ENCODE measurements at regions not wholly inside any gene's neighbourhood (a gene's known extent, or its start where the extent isn't known, plus 50 kb on each side); places are given as distances from the start of the nearest gene placed in this dataset.

DNA sequence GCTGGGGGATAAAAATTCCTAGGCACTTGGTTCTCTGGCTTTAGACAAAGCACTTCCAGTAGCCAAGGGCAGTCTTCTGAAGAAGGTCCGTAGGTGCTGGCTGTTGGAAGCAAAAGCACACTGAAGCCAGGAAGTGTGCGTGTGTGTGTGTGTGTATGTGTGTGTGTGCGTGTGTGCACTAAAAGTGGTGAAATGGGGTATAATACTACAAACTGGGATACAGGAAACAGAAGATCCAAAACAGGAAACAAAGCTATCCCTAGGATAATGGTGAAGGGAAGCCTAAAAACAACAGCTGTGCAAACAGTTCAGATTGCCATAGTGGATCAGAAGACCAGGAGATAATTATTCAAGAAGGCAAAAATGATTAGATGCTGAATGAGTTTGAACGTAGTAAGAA, 103.4 kb downstream of the IL20RB start:
- peak; percentile 58 for DNase-seq

DNA sequence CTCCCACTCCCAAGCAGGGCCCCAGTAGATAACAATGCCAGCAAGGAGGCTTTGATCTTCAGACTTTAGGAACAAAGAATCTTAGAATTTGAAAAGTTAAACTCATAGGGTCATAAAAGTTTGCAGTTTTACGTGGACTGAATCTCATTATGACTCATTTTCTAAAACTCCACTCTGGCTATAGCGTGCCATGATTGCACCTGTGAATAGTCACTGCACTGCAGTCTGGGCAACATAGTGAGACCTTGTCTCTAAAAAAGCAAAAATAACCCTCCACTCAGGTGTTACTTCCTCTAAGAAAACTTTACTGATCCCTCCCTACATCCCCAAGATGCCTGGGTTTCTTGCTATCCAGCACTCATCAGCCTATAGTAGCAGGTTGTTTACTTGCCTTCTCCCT, 104.5 kb downstream of the IL20RB start:
- DNase-seq, result no peak

DNA sequence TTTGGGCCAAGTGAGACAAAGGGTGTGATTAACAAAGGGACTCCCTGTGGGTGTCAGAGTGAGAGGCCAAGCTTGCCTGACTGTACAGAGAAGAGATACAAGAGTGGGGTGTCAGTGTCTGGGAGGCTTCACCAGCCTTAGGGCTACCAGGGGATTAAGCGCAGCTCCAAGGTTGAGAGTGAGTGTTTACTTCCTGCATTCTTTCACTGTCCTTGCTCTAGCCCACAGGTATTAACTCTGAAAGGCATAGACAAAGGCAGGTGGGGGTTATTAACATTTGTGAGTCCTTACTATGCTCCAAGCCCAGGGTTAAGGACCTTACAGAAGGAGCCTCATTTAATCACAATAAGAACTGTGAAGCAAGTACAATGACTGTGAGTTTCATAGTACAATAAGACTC, 107.6 kb downstream of the IL20RB start:
- no peak for DNase-seq

DNA sequence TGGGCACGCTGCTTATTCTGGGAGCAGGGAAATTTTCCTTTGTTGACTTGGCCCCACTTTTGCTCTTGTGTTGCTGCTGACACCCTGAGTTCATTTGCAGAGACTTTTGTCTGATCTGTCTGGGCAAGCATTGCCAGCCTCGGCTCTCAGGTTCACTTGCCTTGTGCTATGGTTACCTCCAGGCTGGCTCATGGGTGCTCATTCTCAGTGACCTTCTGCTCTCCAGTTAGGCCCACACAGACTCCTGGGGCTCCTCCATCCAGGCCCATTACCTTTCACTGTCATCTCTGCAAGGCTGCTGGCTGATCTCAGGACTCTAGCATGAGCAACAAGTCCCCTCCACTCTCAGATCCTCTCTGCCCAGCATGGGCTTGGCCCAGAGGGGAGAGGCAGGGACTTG, 108.3 kb downstream of the IL20RB start:
- no peak for DNase-seq

DNA sequence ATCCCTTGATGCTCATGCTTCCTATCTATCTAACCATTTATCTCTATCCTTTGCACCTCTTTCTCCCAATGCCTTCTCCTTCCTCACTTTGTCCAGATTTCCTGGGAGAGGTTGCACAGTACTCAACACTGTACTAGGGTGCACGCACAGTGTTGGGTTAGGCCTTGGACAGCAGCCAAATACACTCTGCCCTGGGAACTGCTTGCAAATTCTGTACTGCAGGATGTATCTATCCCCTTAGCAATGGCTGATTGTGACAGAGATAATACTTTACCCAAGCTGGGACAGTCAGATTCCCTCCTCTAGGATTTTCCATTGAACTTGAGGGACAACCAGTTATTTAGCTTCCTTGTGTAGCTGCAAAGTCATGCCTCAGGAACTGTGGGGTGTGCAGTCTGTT, 113.3 kb downstream of the IL20RB start:
- DNase-seq, result no peak

DNA sequence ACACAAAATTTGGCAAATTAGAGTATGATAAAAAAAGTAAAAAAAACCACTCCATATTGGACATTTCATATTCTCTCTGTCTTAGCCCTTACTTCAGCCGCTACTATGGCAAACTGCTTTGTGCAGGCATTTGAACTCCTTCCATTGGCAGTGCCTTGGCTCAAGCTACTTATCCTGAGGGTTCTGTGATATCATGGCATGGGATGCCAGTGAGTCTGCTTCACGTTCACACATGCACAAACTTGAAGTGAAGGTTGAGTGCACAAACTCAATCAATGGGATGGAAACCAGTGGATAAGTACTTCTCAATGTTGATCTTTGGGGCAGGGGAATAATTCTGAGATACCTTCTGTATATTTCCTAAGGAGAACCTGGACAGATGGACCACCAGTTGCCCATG, 117.2 kb downstream of the IL20RB start:
- no peak for DNase-seq

DNA sequence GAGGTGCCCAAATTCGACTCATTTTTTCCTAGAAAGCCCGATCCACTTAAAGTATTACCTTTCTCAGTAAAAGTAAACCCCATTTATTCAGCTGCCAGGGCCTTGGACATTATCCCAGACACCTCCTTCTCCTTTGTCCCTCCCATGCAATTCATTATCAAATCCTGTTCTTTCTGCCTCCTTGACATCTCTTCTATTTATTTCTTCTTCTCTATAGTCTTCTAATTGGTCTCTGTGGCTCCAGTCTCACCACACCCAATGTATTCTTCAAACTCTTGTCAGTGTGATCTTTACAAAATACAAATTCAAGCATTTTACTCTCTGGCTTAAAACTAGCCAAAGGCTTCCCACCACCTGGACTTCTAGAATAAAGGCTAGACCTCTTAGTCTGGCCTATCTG, 120.3 kb downstream of the IL20RB start:
- no peak for DNase-seq

DNA sequence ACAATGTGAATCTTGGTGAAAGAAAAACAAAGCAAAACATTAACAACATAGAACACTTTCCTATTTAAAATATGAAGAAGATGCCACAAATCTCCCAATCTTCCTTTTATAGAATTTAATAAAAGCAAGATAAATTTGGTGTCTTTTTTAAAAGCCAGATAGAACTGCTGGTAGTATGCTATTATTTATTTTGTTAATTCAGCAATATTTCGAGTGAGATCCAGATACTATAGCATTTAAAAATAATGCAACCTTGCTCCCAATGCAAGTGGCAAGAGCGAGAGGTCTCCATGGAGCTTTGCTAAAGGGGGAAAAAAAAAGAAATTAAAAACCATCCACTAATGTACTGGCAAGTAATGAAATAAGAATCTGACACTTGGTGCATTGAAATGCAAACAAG, 121.8 kb downstream of the IL20RB start:
- DNase-seq, result no peak

DNA sequence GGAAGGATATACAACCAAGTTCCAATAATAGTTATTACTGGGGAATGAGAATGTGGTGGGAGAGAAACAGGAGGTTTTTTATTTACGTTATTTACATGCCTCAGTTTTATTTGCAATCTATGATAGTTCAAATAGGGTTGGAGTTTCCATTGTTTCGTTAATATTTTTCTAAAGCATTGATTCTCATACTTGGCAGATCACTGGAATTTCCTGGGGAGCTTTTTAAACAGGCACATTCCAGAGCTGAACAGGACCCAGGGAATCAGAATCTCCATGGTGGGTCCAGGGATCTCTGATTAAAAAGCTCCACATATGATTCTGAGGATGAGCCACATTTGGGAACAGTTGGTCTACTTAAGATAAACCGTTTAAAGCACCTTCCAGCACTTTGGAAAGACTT, 123.9 kb downstream of the IL20RB start:
- DNase-seq, result no peak

DNA sequence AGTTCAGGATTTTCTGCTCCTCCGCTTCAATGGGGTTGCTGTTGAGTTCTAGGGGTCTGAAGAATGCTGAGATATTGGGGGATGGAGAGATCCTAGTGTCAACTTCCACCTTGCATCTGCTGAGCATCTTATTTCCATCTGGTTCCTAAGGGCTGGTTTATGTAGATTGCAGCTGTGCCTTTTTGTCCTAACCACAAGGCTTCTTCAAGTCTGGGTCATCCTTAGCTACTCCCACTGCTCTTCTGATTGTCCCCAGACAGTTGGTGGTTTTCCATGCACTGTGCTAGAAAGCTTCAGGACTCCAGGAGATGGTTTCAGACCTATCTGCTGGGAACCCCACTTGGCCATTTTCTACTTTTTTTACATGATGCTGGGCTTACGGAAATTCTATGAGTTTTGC, 125.0 kb downstream of the IL20RB start:
- no peak for DNase-seq

DNA sequence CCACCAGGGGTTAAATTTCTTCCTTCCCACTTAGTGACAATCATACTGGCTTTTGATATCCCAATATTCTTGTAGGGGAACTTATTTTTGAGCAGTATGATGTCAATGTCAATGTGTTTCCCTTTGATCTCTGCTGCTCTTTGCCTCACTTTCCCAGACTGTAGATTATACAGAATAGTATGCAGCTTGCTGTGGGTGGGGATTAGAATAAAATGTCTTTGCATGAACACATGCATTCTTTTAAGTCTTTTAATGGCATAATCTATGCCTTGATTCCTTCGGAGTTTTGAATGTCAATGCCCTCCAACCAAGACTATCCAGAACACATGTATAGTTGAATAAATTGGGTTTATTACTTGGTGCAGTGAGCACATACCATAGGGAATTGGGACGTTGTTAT, 125.5 kb downstream of the IL20RB start:
- no peak for DNase-seq

DNA sequence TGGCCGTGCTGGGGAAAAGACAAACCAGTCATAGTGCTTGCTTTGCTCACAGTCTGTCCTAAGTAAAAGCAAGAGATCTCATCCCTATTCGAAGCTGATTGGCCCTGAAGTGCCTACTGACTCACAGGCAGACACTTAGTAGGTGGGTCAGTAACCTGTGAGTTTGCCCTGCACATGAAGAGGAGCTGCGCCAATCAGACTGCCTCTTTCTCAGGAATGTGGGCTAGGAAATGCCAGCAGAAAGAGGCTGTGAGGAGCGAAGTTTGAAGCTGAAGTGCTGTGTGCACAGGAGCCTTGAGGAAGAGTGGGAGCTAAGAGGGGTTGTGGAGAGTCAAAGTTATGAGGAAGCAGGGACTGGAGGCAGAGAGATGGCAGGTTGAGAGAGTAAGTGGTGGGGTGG, 126.8 kb downstream of the IL20RB start:
- no peak for DNase-seq

DNA sequence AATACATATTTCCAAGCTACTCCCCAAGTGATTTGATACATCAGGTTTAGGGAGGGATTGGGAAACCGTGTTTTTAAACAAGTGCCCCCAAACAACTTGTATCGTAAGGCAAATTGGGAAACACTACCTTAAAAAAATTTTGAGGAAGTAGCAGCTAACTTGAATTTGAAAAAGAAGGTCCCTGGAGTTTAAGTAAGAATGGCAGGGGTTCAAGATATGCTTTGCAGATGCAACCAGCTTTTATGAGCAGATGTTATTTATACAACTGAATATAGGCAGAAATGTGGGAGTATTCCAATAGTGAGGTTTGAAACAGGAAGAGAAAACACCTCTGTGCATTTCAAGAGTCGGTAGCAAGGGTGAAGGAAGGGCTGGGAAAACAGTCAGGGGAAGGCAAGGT, 139.6 kb downstream of the IL20RB start:
- DNase-seq, result no peak

DNA sequence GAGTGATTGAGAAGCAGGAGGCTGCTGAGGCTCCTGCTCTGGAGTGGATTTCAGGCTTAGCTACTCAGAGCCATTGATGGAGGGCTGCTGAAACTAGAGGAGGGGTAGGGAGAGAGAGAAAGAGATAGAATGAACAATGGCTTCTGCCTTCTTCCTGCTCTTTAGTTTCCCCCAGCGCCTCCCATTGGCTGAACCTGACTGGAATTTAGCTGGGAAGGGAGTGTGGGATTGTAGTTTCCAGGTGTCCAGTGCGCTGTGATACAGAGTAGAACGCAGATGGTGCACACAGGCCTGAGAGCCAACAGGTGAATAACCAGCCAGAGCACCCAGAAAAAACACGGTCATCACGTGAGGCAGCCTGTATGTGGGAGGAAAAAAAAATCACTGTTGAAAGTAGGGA, 140.1 kb downstream of the IL20RB start:
- DNase-seq, result no peak

DNA sequence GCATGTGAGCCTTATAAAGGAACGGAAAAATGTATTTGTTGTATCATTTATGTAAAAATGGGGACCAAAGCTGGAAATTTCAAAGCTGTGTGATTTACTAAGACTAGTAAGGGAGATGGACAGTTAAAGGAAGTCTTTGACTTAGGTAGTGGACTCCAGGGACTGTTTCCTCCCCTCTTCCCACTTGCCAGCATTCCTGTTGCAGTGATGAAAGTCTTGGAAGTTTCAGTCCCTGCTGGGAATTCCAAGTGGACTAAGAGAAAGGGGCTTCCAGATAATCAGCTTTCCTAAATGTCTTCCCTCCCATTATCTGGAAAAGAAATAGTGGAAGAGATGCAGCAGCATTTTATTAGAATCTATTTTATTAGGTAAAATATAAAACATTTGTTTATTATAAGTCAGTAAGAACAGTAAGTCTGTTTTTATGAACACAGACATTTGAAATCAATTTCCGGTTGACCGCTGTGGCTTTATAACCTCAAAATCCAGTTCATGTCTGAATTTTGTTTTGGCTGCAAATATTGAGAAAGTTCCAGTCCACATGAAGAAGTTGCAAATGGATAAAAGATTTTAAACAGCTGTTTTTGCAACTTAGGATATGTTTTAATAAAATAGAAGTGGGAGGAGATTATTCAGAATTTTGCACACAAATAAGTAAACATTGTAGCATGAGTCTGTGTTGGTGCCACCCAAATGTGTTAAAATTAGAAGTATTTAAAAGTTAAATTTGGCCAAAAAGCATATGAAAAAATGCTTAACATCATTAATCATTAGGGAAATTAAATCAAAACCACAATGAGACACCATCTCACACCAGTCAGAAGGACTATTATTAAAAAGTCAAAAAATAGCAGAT, 141.8 kb downstream of the IL20RB start:
- no peak for DNase-seq

DNA sequence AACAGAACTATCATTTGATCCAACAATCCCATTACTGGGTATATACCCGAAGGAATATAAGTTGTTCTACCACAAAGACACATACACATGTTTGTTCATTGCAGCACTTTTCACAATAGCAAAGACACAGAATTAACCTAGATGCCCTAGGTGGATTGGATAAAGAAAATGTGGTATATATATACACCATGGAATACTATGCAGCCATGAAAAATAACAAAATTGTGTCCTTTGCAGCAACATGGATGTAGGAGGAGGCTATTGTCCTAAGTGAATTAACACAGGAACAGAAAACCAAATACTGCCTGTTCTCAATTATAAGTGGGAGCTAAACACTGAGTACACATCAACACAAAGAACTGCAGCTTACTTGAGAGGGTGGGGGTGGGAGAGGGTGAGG, 142.5 kb downstream of the IL20RB start:
- no peak for DNase-seq

DNA sequence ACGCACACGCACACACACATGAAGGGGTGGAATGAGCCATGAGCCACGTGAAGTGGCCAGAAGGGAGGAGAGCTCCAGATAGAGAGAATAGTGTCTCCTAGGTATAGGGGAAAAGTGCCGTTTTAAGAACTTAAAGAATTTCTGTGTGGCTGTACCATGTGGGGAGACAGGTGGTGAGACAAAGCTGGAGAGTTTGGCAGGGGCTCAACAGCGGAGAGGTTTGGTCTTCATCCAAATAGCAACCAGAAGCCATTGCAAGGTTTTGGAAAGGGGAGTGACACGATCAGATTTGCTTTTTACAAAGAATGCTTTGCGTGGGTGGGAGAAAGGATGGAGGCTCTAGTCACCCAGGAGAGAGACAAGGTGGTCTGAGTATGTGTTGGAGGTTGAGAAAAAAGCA, 146.0 kb downstream of the IL20RB start:
- no peak for DNase-seq

DNA sequence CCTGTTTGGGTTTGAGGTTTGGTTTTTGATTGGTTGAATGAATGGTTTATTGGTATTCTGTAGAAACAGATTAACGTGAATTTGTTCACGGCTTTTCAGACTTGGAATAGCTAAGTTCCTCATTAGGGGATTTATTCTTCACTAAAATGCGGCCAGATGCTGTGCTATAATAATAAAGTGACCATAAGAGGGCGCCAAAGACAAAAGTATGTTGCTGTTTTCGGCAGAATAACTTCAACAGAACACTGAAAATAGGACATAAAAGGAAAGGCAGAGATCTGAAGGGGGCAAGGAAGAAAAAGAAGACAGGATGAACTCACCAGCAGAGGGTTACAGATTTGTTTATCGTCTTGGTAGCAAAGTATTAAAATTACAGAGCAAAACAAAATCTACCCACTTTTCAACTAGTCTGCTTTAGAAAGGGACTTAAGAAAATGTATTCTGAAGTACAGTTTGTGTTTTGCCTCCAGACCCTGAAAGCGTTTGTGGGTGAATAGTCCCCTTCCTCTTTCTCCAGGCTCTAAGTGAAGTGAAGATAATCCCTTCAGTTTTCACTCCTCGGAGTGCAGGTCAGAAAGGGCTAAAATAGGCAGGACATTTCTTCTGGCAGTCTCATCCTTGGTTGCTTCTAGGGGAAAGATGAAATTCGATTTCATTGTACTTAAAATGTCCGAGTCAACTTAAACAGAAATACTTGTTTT, 147.6 kb downstream of the IL20RB start:
- peak; percentile 73 for DNase-seq

DNA sequence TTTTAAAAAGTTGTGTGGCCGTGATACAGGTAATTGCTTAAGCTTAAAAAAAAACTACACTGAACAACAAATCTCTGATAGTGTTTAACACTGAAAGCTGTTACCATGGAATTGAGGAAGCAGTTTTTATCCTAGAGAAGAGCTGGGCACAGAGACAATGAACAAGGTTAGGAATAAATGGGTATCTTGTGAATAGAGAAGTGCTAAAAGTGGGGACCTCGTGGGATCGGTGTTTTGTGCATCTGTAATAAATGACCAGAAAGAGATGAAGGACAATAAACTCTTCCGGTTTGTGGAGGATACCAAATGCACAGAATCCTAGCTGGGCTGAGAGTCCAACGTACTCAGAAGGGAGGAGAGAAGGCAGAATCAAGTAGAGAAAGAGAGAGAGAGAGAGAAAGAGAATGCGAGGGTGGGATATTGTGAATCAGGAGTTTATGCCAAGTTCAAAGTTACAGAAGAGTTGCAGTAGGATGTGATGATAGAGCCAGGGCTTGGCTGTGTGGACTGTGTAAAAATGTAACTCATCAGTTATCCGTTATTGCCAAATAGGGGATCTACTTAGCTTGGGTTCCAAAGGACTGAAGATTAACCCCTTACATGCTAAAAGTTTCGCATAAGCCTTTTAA, 148.9 kb downstream of the IL20RB start:
- DNase-seq, result no peak

DNA sequence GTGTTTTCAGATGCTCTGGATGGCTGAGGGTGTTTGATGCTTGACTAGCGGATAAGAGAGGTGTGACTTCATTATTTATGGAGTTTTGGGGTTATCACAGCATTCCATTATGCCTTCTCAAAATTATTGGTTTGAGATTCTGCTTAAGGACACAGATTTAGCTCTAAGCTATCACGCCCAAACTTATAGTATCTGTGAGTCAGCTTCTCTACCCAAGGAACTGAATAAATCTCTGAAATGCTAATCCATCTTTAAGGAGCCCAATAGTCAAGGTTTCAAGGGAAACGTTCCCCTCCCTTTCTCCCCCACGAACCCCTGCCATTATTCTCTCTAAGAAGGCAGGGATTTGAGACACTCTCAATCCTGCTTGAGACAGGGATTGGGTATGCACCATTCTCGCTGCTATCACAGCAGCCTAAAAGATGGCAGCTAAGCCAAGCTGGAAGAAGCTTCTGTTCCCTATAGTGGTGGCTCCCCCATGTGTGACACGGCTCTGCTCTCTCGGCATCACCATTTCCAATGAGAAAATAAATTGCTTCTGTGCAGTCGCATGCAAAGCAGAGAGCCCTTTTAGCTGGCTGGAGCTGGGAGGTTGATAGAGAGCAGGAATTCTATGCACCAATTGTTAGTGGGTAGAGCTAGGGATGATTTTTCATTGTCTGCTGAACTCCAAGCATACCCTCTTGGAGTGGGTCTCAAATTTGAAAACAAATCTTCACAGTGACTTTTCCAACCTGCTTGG, 151.1 kb downstream of the IL20RB start:
- DNase-seq, result no peak

DNA sequence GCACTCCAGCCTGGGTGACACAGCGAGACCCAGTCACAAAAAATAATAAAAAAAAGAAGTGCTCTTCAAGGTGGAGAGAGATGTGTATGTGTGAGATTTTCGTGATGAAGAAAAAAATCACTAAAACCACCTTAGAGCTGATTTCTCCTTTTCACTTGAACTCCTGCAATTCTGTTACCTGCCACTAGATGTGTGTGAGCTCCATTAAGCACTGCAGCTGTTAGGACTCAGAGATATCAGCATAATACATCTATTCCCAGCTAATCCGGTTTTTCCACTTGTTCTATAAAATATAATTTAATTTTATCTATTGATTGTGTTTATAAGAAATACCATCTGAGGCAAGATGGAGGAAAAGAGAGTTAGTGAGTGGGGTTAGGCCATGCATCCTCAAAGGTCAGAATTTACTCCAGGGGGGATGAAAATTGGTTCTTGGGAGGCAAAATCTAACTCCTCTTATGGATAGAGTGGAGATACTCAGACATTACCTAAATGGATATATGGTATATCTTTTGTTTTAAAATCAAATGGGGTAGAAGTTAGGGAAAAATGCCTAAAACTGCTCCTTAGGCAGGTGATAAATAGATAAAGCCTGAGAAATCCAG, 152.7 kb downstream of the IL20RB start:
- DNase-seq, result peak; percentile 67

DNA sequence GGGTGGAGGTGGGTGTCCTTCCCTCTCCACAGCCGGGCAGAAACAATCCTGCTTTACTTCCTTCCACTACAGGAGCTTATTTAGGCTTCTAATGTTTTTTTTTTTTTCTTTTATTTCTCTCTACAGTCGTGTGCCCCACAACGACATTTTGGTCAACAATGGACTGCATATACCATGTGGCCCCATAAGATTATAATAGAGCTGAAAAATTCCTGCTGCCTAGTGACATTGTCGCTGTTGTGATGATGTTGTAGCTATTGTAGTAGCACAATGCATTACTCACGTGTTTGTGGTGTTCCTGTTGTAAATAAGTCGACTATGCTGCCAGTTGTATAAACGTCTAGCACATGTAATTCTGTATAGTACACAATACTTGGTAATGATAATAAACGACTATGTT, 153.7 kb downstream of the IL20RB start:
- DNase-seq, result no peak

DNA sequence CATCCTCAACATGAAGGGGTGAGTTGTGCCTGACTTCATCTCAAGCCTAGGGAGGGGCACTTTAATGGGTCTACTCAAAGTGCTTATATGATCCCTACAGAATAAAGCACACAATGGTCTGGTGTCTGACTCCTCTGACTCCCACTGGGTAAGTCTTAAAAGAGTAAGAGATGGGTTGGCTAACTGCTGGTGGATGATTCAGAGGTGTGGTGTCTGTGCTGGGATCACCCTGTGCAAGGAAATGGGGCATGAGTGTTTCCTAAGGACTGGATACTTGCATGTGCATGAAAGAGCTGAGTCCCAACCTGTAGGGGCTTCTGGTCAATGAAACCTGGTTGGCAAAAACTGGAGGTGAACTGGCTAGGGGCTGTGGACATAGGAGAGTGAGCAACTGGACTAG, 158.8 kb downstream of the IL20RB start:
- DNase-seq, result no peak
